Superior temporal gyrus (tissue), 1 donor: ENCODE measurements at regions not wholly inside any gene's neighbourhood (a gene's known extent, or its start where the extent isn't known, plus 50 kb on each side); places are given as distances from the start of the nearest gene placed in this dataset.
"Not testable (repeated sequence)": the region's sequence is repeated elsewhere in the genome, so short reads cannot be mapped to it uniquely, and the experiment has no call there.

ENCODE experiments used
- DNase-seq: peaks from one replicate; pipeline ENCODE4 v3.0.0-alpha.2; 2016; ENCODE audit errors: extremely low spot score

DNA sequence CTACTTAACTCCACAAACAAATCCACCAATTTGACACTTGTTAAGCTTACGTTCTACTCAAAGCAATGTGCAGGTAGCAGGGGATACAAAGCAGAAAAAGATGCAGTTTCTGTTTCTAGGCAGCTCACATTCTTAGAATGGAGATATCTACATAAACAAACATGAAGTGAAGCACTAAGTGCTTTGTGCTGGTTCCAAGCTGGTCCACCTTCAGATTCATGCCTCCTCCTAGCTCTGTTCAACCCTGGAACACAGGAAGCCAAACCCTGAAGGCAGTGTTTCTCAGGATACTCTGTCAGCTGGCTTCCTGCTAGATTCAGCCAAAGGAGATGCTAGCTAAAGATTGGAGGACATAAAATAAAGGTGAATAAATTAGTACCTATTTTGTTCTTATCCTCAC, 55.3 kb upstream of the NOL4 start:
- DNase-seq: no peak

DNA sequence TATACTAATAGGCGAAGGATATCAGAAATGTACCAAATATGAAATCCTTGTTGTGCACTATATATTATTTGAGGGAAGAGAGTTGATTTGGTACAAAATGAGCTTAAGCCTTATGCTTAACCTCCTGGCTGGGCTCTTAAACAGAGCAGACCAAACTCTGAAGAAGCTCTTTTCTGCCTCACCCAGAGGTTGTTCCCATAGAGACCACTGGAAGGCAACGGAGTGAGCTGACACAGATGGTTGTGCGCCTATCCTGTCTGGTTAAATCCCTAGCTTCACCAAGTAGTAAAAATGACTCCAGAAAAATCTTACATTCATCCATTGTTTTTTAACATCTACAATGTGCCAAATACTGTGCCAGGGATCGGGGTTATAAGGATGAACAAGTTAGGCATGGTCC, 55.9 kb upstream of the NOL4 start:
- no peak for DNase-seq

- no peak for DNase-seq
Observed at GRCh38 chr18:34281290-34281689, 56.6 kb upstream of the NOL4 start.

DNA sequence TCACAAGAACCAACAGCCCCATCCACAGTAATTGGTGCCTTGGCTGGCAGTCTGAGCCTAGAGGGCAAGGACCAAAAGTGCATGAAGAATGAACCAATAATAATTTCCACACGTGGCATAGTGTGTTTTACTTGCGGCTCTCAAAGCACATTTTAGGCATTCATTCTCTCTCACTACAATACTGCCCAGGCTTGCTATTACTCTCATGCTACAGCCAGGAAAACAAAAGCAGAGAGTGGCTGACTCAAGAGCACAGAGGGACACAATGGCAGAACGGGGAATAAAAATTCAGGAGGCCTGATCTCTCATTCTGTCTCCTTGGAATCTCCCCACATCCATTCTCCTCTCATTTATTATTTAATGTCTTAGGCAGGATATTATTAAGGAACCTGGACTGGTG, 57.0 kb upstream of the NOL4 start:
- no peak for DNase-seq

GRCh38 chr18:34283506-34283905, 58.8 kb upstream of the NOL4 start:
- no peak for DNase-seq

DNA sequence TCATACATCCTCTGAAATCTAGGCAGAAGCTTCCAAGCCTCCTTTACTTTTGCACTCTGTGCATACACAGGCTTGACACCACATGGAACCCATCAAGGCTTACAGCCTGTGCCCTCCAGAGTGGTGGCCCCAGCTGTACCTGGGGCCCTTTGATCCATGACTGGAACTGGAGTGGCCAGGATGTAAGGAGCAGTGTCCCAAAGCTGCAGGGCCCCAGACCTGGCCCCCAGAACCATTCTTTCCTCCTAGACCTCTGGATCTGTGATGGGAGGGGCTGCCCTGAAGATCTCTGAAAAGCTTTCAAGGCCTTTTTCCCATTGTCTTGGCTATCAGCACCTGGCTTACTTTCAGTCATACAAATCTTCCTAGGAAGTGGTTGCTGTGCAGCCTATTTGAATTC, 63.1 kb upstream of the NOL4 start:
- DNase-seq: no peak

- DNase-seq: no peak
Observed at GRCh38 chr18:34292594-34292993, 67.9 kb upstream of the NOL4 start.

DNA sequence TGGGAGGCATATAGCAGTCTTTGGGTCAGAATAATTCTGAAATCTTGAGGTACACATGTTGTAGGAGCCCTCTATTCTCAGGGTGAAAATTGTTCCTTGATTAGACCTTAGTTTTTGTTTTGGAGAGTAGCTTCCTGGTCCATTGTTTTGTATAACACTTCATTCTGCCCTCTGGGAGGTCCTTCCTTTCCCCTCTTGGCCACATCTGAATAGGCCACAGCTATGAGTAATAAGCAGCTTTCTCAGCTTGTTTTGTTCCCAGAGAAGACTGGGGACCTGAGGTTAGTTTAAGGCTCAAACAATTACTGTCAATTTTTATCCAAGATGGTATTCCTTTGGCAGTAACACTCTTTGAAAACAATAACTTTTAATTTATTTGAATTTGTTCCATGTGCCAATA, 72.6 kb upstream of the NOL4 start:
- no peak for DNase-seq

DNA sequence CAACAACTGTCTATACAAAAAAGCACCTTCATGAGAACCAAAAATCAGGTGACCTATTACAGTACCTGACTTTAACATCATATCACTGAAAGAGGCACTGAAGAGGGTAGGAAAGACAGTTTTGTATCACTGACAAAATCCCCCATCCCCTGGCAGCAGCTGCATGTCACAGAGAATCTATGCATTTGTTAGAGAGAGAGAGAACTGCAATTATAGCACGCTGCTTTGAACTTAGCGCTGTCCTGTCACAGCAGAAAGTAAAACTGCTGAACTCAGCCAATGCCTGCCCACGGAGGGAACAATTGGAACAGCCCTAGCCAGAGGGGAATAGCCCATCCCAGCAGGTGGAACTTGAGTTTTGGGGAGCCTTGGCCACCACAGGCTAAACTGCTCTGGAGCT, 75.1 kb upstream of the NOL4 start:
- no peak for DNase-seq

DNA sequence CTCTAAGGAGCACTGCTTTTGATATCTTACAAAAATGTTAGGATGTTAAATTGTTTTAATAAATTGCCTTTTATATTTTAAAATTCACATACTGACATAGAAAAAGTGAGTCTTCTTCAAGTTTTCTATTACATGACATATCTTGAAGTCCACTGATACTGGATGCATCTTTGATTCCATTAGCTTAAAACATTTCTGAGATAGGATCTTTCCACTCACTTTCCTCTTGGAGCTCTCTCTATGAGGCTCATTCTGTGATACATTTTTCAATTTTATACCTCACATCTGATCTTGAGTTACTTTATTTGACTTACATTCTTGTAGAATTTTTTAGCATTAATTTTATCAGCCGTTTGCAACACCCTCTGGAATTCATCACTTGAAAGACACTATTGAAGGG, 86.8 kb upstream of the NOL4 start:
- DNase-seq: no peak

- no peak for DNase-seq
Observed at GRCh38 chr18:34314847-34315246, 90.1 kb upstream of the NOL4 start.

- DNase-seq: no peak
Observed at GRCh38 chr18:34315591-34316352, 91.1 kb upstream of the NOL4 start.

DNA sequence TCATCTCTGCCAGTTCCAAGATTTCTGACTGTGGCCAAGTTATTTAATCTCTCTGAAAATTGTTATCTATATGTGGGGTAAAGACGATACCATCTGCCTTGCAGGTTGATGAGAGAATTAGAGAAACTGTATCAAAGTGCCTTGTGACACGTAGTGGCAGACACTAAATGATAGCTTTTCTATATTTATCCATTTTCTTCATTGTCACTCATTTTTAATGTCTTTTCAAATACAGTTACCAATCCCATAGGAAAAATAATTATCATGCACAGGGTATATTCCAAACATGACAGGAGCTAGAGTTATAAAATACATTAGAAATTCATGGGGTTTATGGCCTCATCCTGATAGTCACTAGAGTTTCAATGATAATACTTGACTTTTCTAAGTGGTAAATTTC, 95.6 kb upstream of the NOL4 start:
- DNase-seq: no peak

- no peak for DNase-seq
Observed at GRCh38 chr18:34321066-34321465, 96.4 kb upstream of the NOL4 start.

- peak; percentile 93 for DNase-seq
Observed at GRCh38 chr18:34322365-34323289, 97.9 kb upstream of the NOL4 start.

- DNase-seq: no peak
Observed at GRCh38 chr18:34329840-34330239, 105.1 kb upstream of the NOL4 start.

- DNase-seq: no peak
Observed at GRCh38 chr18:34330308-34330707, 105.6 kb upstream of the NOL4 start.

DNA sequence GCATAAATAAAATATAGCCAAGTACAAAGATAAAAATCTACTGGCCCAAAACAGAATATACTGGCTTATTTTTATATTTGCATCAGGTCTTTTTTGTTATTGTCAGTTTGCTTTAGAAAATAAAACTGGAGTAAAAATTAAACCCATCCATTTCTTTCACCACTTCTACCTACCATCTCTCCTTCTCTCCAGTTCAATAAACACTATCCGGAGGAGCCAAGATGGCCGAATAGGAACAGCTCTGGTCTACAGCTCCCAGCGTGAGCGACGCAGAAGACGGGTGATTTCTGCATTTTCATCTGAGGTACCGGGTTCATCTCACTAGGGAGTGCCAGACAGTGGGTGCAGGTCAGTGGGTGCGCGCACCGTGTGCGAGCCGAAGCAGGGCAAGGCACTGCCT, 106.2 kb upstream of the NOL4 start:
- DNase-seq: not testable (repeated sequence)

DNA sequence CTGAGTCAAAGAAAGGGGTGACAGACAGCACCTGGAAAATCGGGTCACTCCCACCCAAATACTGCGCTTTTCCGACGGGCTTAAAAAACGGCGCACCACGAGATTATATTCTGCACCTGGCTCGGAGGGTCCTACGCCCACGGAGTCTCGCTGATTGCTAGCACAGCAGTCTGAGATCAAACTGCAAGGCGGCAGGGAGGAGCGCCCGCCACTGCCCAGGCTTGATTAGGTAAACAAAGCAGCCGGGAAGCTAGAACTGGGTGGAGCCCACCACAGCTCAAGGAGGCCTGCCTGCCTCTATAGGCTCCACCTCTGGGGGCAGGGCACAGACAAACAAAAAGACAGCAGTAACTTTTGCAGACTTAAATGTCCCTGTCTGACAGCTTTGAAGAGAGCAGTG, 106.6 kb upstream of the NOL4 start:
- DNase-seq: not testable (repeated sequence)

- no peak for DNase-seq
Observed at GRCh38 chr18:34339155-34339554, 114.4 kb upstream of the NOL4 start.

GRCh38 chr18:34342960-34343359, 118.2 kb upstream of the NOL4 start:
- peak; percentile 38 for DNase-seq

DNA sequence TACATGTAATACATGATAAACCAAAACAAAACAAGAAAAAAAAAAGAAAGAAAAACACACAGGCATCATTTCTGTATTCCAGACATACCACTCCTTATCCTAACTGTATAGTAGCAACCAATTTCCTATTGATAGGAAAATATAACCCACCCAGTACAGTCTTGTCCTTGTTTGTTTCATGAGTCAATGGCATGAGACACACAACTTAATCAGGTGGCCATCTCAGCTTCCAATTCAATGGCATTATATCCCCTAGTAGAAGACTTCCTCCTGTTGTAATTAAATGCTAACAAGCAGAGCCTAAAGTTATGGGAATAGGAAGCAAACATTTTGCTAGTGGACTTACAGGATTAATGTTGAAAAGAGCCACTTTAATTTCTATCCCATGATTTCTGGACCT, 121.0 kb upstream of the NOL4 start:
- no peak for DNase-seq

DNA sequence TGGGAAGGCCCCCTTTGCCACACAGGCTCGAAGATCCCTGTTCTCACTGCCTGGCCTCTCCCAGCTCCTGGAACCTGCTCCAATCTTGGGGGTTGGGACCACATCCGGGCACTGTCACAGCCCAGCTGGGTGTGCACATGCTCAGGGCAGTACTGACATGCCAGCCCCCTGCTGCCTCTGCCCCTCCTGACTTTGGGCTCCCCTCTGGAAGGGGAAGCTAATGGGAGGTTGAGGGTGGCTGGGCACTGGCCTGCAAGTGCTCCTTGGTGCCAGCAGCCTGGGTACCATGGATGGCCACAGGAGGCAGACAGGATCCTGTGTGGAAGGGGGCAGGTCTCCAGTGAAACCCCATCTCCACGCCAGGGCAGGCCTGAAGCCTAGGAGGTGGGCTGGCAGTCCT, 126.1 kb upstream of the NOL4 start:
- no peak for DNase-seq
